ENCODE measurements at regions not wholly inside any gene's neighbourhood (a gene's known extent, or its start where the extent isn't known, plus 50 kb on each side); places are given as distances from the start of the nearest gene placed in this dataset.

DNA sequence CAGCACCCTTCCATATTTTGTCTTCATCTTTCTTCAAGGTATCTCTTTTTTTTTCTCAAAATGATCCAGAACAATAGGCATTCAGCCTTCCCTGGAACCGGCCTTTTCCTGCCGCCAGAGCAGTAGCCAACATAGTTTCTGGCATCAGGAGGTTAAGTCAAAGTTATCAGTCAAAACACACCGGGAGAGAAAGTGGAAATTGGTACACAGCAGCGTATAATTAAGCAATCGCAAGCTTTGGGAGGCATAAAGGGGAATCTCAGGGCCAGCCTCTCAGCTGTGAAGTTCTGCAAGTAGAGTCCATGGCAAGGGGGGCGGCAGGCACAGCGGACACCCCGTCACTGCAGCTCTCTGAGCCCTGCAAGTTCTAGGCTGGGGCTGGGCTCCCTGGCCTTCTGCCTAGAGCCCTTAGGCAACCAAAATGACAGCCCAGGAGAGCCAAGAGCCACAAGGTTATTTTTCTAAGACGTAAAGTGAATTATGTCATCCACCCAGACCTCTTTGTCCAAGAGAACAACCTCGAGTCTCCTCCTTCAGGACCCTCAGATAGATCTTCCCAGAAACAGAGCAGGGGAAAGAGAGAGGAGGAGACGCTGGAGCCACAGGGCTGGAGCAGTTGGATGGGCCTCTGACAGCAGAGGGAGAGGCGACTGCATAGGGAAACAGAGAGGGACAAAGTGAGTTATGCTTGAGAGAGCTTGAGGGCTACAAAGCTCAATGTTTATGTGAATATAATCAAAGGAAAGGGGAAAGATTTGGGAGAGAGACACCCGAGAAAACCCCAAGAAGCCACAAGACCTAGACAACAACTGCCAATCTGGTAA lies 114.7 kb downstream of the BCL2L11 start:
- no peaks in the 10 kb centered on the region for H3F3A ChIP-seq (ENCODE audit: low read depth)
- TF ChIP-seq, protein P1, sequence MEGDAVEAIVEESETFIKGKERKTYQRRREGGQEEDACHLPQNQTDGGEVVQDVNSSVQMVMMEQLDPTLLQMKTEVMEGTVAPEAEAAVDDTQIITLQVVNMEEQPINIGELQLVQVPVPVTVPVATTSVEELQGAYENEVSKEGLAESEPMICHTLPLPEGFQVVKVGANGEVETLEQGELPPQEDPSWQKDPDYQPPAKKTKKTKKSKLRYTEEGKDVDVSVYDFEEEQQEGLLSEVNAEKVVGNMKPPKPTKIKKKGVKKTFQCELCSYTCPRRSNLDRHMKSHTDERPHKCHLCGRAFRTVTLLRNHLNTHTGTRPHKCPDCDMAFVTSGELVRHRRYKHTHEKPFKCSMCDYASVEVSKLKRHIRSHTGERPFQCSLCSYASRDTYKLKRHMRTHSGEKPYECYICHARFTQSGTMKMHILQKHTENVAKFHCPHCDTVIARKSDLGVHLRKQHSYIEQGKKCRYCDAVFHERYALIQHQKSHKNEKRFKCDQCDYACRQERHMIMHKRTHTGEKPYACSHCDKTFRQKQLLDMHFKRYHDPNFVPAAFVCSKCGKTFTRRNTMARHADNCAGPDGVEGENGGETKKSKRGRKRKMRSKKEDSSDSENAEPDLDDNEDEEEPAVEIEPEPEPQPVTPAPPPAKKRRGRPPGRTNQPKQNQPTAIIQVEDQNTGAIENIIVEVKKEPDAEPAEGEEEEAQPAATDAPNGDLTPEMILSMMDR (conservative IDR thresholded peaks at IDR 0.05; ENCODE audit: low read length) = no peak
- TF ChIP-seq EZH2phosphoT487 (IDR thresholded peaks at IDR 0.05; ENCODE audit: borderline replicate concordance) = no peak
- no peaks in the 10 kb centered on the region for H4K20me1 ChIP-seq (ENCODE audit: insufficient read depth, low read length, poor library complexity, severe bottlenecking)
- H3K9me2 ChIP-seq (replicated peaks; ENCODE audit: low read depth, low read length) = no peaks in the 10 kb centered on the region
- no peaks in the 10 kb centered on the region for H3K79me2 ChIP-seq (ENCODE audit: insufficient read depth, low read length)
- no peak overlapping the region for H3K4me3 ChIP-seq (ENCODE audit: low read length, poor library complexity, severe bottlenecking)
- no peaks in the 10 kb centered on the region for H3K4me1 ChIP-seq (ENCODE audit: insufficient read depth, low read length, poor library complexity, severe bottlenecking)
- H3K4me2 ChIP-seq (ENCODE audit: low read depth, low read length, poor library complexity, severe bottlenecking) = no peak overlapping the region
- H3K9ac ChIP-seq (ENCODE audit: low read depth, low read length, poor library complexity, severe bottlenecking) = no peak overlapping the region
- H3K27me3 ChIP-seq (ENCODE audit: insufficient read depth, low read length, poor library complexity, severe bottlenecking) = no peaks in the 10 kb centered on the region
- H3K9me3 ChIP-seq (ENCODE audit: insufficient read depth, low read depth, low read length) = no peaks in the 10 kb centered on the region
- no peak overlapping the region for H2AFZ ChIP-seq (ENCODE audit: low read length)
- no peaks in the 10 kb centered on the region for H3K36me3 ChIP-seq (ENCODE audit: insufficient read depth, low read length)

GRCh38 chr2:111236025-111236424 lies 115.3 kb downstream of the BCL2L11 start:
- H2AFZ ChIP-seq (ENCODE audit: low read length) = no peak overlapping the region
- H3K36me3 ChIP-seq (ENCODE audit: insufficient read depth, low read length) = no peaks in the 10 kb centered on the region
- H3F3A ChIP-seq (ENCODE audit: low read depth) = no peaks in the 10 kb centered on the region
- H3K27me3 ChIP-seq (ENCODE audit: insufficient read depth, low read length, poor library complexity, severe bottlenecking) = no peaks in the 10 kb centered on the region
- H3K79me2 ChIP-seq (ENCODE audit: insufficient read depth, low read length) = no peaks in the 10 kb centered on the region
- H3K4me2 ChIP-seq (ENCODE audit: low read depth, low read length, poor library complexity, severe bottlenecking) = no peak overlapping the region
- no peaks in the 10 kb centered on the region for H4K20me1 ChIP-seq (ENCODE audit: insufficient read depth, low read length, poor library complexity, severe bottlenecking)
- no peak overlapping the region for H3K9ac ChIP-seq (ENCODE audit: low read depth, low read length, poor library complexity, severe bottlenecking)
- no peaks in the 10 kb centered on the region for H3K9me2 ChIP-seq (replicated peaks; ENCODE audit: low read depth, low read length)
- no peak overlapping the region for H3K4me3 ChIP-seq (ENCODE audit: low read length, poor library complexity, severe bottlenecking)
- H3K9me3 ChIP-seq (ENCODE audit: insufficient read depth, low read depth, low read length) = no peaks in the 10 kb centered on the region
- H3K4me1 ChIP-seq (ENCODE audit: insufficient read depth, low read length, poor library complexity, severe bottlenecking) = no peaks in the 10 kb centered on the region
- no peak for TF ChIP-seq EZH2phosphoT487 (IDR thresholded peaks at IDR 0.05; ENCODE audit: borderline replicate concordance)

GRCh38 chr2:111238296-111238695 lies 117.6 kb downstream of the BCL2L11 start:
- H3K27me3 ChIP-seq (ENCODE audit: insufficient read depth, low read length, poor library complexity, severe bottlenecking) = no peaks in the 10 kb centered on the region
- TF ChIP-seq EZH2phosphoT487 (IDR thresholded peaks at IDR 0.05; ENCODE audit: borderline replicate concordance) = no peak
- TF ChIP-seq, protein P1 (conservative IDR thresholded peaks at IDR 0.05; ENCODE audit: low read length) = no peak
- H3K9ac ChIP-seq (ENCODE audit: low read depth, low read length, poor library complexity, severe bottlenecking) = no peak overlapping the region
- H3K4me1 ChIP-seq (ENCODE audit: insufficient read depth, low read length, poor library complexity, severe bottlenecking) = no peaks in the 10 kb centered on the region
- H3K36me3 ChIP-seq (ENCODE audit: insufficient read depth, low read length) = no peaks in the 10 kb centered on the region
- no peak overlapping the region for H2AFZ ChIP-seq (ENCODE audit: low read length)
- no peaks in the 10 kb centered on the region for H3K9me3 ChIP-seq (ENCODE audit: insufficient read depth, low read depth, low read length)
- no peak overlapping the region for H3K4me2 ChIP-seq (ENCODE audit: low read depth, low read length, poor library complexity, severe bottlenecking)
- H3K79me2 ChIP-seq (ENCODE audit: insufficient read depth, low read length) = no peaks in the 10 kb centered on the region
- H3F3A ChIP-seq (ENCODE audit: low read depth) = no peaks in the 10 kb centered on the region
- no peak overlapping the region for H3K4me3 ChIP-seq (ENCODE audit: low read length, poor library complexity, severe bottlenecking)
- no peaks in the 10 kb centered on the region for H4K20me1 ChIP-seq (ENCODE audit: insufficient read depth, low read length, poor library complexity, severe bottlenecking)
- H3K9me2 ChIP-seq (replicated peaks; ENCODE audit: low read depth, low read length) = no peaks in the 10 kb centered on the region

DNA sequence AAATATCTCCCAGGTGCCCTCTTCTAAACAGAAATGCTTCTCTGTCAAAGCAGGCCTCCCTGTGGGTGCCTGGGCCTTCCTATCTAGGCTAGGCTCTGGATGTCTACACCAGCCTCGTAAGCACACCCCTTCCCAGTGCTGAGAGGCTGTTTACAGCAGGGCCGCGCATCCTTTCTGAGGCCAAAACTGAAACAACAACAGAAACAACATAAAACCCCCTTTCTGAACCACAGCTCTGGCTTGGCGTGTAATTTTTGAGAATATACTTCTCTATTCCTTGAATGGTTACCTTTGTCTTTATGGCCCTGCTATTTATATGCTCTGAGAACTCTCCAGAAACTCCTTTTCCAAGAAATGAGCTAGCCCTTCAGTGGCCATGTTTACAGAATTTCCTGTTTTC lies 118.4 kb downstream of the BCL2L11 start:
- Histone ChIP-seq H3K36me3 (ENCODE audit: insufficient read depth, low read length) (no peaks in the 10 kb centered on the region), H2AFZ (ENCODE audit: low read length) (no peak overlapping the region), H3K4me3 (ENCODE audit: low read length, poor library complexity, severe bottlenecking) (no peak overlapping the region), H3K79me2 (ENCODE audit: insufficient read depth, low read length) (no peaks in the 10 kb centered on the region), H3K27me3 (ENCODE audit: insufficient read depth, low read length, poor library complexity, severe bottlenecking) (no peaks in the 10 kb centered on the region), H3K9me2 (replicated peaks; ENCODE audit: low read depth, low read length) (no peaks in the 10 kb centered on the region), H3K4me1 (ENCODE audit: insufficient read depth, low read length, poor library complexity, severe bottlenecking) (no peaks in the 10 kb centered on the region), H3K9ac (ENCODE audit: low read depth, low read length, poor library complexity, severe bottlenecking) (no peak overlapping the region), H3F3A (ENCODE audit: low read depth) (no peaks in the 10 kb centered on the region), H3K4me2 (ENCODE audit: low read depth, low read length, poor library complexity, severe bottlenecking) (no peak overlapping the region), H3K9me3 (ENCODE audit: insufficient read depth, low read depth, low read length) (no peaks in the 10 kb centered on the region), H4K20me1 (ENCODE audit: insufficient read depth, low read length, poor library complexity, severe bottlenecking) (no peaks in the 10 kb centered on the region)
- no peak for TF ChIP-seq EZH2phosphoT487 (IDR thresholded peaks at IDR 0.05; ENCODE audit: borderline replicate concordance)
- TF ChIP-seq, protein P1 (conservative IDR thresholded peaks at IDR 0.05; ENCODE audit: low read length) = no peak
